ENCODE measurements at regions not wholly inside any gene's neighbourhood (a gene's known extent, or its start where the extent isn't known, plus 50 kb on each side); places are given as distances from the start of the nearest gene placed in this dataset.
"Not testable (repeated sequence)": the region's sequence is repeated elsewhere in the genome, so short reads cannot be mapped to it uniquely, and the experiment has no call there.

DNA sequence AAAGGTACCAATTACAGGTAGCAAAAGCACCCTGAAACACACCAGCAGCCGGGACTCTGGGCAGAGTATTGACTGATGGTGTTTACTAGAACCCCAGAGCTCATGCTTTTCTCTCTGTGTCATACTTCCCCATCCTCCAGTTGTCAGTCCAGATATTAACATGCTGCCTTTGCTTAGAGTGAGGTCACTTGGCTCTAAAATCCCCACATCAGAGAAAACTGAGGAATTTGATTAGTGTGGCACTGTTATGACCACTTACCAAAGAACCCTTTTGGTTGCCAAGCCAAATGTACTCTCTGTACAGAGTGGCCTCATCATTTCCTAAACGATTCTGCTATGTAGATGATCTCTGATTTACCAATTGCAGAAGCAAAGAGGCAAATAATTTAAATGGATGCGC, 80.4 kb downstream of the ABCC12 start:
- intact Hi-C loops (cut with DNase I; ENCODE audit: low total_unique reads) = no loop called here
- TF ChIP-seq POLR2A (IDR thresholded peaks at IDR 0.05) = no peak
- TF ChIP-seq, protein P1, sequence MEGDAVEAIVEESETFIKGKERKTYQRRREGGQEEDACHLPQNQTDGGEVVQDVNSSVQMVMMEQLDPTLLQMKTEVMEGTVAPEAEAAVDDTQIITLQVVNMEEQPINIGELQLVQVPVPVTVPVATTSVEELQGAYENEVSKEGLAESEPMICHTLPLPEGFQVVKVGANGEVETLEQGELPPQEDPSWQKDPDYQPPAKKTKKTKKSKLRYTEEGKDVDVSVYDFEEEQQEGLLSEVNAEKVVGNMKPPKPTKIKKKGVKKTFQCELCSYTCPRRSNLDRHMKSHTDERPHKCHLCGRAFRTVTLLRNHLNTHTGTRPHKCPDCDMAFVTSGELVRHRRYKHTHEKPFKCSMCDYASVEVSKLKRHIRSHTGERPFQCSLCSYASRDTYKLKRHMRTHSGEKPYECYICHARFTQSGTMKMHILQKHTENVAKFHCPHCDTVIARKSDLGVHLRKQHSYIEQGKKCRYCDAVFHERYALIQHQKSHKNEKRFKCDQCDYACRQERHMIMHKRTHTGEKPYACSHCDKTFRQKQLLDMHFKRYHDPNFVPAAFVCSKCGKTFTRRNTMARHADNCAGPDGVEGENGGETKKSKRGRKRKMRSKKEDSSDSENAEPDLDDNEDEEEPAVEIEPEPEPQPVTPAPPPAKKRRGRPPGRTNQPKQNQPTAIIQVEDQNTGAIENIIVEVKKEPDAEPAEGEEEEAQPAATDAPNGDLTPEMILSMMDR (IDR thresholded peaks at IDR 0.05) = no peak
- H3K4me3 ChIP-seq (ENCODE audit: low read depth, poor library complexity, severe bottlenecking) = no peak overlapping the region
- no peak for DNase-seq (ENCODE audit: low spot score in 2 of 2)
- 67 to 78% methylated on average over 3 of the region's 3 CpGs for WGBS, 2 donors

DNA sequence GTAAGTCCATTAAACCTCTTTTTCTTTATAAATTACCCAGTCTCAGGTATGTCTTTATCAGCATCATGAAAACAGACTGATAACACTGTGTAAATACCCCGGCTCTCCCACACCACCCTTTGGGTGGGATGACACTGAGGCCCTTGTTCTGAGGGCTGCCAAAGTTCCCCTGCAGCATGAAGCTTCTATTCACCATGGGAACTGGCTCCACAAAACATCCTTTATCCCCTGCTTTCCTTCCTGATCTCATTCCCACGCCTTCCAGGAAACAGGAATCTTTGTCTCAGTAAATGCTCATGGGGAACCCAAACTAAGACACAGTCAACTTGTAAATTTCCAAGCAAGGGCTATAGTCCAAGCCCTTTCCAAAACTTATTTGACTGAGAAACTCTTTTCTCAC, 88.4 kb downstream of the ABCC12 start:
- intact Hi-C loops (cut with DNase I; ENCODE audit: low total_unique reads) = no loop called here
- WGBS, 2 donors = 63 to 77% methylated on average over 2 of the region's 2 CpGs
- no peak for DNase-seq (ENCODE audit: low spot score in 2 of 2)
- TF ChIP-seq, protein P1 (IDR thresholded peaks at IDR 0.05) = no peak
- no peak for TF ChIP-seq POLR2A (IDR thresholded peaks at IDR 0.05)
- no peak overlapping the region for H3K4me3 ChIP-seq (ENCODE audit: low read depth, poor library complexity, severe bottlenecking)

DNA sequence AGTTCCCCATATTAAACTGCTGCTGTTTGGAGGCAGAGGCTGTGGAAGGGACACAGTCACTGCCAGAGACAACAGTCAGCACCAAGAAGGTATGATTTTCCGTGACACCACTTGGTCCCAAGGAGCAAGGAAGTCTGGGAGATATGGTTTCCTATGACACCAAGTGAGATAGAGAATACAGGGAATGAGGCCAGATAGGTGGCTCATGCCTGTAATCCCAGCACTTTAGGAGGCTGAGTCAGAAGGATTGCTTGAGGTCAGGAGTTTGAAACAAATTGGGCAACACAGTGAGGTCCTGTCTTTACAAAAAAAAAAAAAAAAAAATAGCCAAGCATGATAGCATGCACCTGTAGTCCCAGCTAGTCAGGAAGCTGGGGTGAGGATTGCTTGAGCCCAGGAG, 90.8 kb downstream of the ABCC12 start:
- H3K4me3 ChIP-seq (ENCODE audit: low read depth, poor library complexity, severe bottlenecking) = no peak overlapping the region
- TF ChIP-seq, protein P1 (IDR thresholded peaks at IDR 0.05) = no peak
- TF ChIP-seq POLR2A (IDR thresholded peaks at IDR 0.05) = no peak
- WGBS, 2 donors = 71 to 86% methylated on average over 1 of the region's 1 CpG
- intact Hi-C loops (cut with DNase I; ENCODE audit: low total_unique reads) = no loop called here
- DNase-seq (ENCODE audit: low spot score in 2 of 2) = no peak

DNA sequence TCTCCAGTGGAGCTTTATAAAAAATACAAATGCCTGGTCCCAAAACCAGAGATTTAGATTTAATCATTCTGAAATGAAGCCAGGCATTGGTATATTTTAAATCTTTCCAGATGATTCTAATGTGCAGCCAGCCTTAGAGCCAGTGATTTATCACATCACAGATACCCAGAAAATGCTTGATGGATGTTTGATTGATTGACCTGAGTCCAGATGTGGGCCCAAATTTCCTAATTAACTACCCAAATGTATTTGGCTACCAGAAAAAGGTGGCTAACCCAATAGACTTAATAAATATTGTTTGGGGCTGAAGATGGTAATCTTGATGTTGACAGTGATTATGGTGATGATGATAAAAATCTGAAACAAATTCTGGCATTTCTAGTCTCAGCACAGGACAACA, 93.1 kb downstream of the ABCC12 start:
- intact Hi-C loops (cut with DNase I; ENCODE audit: low total_unique reads) = no loop called here
- no peak for DNase-seq (ENCODE audit: low spot score in 2 of 2)
- no peak overlapping the region for H3K4me3 ChIP-seq (ENCODE audit: low read depth, poor library complexity, severe bottlenecking)
- TF ChIP-seq, protein P1 (IDR thresholded peaks at IDR 0.05) = no peak
- no peak for TF ChIP-seq POLR2A (IDR thresholded peaks at IDR 0.05)

DNA sequence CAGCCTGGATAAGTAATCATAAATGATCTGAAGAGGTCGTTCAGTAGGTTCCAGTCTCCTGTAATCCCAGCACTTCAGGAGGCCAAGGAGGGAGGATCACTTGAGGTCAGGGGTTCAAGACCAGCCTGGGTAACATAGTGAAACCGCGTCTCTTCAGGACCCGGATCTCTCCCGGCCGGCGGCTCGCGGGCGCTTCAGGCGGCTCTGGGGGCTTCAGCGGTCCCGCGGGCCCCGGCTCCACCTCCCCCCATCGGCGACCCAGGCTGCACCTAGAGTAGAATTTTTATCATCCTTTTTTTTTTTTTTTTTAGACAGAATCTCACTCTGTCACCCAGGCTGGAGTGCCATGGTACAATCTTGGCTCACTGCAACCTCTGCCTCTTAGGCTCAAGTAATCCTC, 95.9 kb downstream of the ABCC12 start:
- TF ChIP-seq, protein P1 (IDR thresholded peaks at IDR 0.05) = no peak
- TF ChIP-seq POLR2A (IDR thresholded peaks at IDR 0.05) = no peak
- 95 to 98% methylated on average over 17 of the region's 17 CpGs for WGBS, 2 donors

DNA sequence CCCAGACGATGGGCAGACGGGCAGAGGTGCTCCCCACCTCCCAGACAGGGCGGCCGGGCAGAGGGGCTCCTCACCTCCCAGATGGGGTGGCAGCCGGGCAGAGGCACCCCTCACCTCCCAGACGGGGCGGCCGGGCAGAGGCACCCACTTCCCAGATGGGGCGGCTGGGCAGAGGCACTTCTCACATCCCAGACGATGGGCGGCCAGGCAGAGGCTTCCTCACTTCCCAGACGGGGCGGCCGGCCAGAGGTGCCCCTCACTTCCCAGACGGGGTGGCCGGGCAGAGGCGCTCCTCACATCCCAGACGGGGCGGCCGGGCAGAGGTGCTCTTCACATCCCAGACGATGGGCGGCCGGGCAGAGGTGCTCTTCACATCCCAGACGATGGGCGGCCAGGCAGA, 96.6 kb downstream of the ABCC12 start:
- intact Hi-C loops (cut with DNase I; ENCODE audit: low total_unique reads); H3K4me3 ChIP-seq (ENCODE audit: low read depth, poor library complexity, severe bottlenecking): not testable (repeated sequence)
- WGBS, 2 donors = 92% methylated on average over 17 to 25 of the region's 25 CpGs
- peak in 1 of 2 donors; percentile 79 for DNase-seq (ENCODE audit: low spot score in 2 of 2)

More for the DNA sequence above, 95.9 kb downstream of the ABCC12 start:
- H3K4me3 ChIP-seq (ENCODE audit: low read depth, poor library complexity, severe bottlenecking) = no peak overlapping the region
- intact Hi-C loops (cut with DNase I; ENCODE audit: low total_unique reads) = no loop called here
- no peak for DNase-seq (ENCODE audit: low spot score in 2 of 2)
